K562 (cell line): ENCODE measurements at regions not wholly inside any gene's neighbourhood (a gene's known extent, or its start where the extent isn't known, plus 50 kb on each side); places are given as distances from the start of the nearest gene placed in this dataset.

Source experiments
- ATAC-seq: fragments of 200-7000 bp; cut with Tn5 transposase; 3 replicates; pipeline ENCODE4 v1.9.1; 2020; ENCODE audit warnings: moderate library complexity
- BruUV-seq: library from RNA; stranded (reverse); fragments of 400-500 nt; replicated peaks from 2 replicates; lab custom pipeline; 2021; lab: Mats Ljungman, UMichigan
- CTCF ChIA-PET: fragments of 300-600 bp; formaldehyde crosslinking; extraction: SDS; loops from one replicate; lab custom pipeline; 2021; ENCODE audit warnings: low intra/inter-chr PET ratio; lab: Yijun Ruan, JAX
- POLR2A ChIA-PET: fragments of 300-600, 350-650 bp; sonication (Branson Sonifier 250); formaldehyde crosslinking; extraction: SDS; loops from one replicate; lab custom pipeline; 2021; ENCODE audit warnings: antibody characterized with exemption, inconsistent platforms; lab: Yijun Ruan, JAX
- DNase-seq, 4 experiments: peaks; one replicate each; pipeline versions ENCODE4 v3.0.0 to v3.0.0-alpha.2; 2011 to 2018; ENCODE audit warnings: low spot score in 3 of 4, mixed read lengths in 3 of 4; ENCODE audit errors: extremely low read depth in 1 of 4
- FAIRE-seq: peaks from 2 replicates; lab custom pipeline; 2011; peaks lifted over from hg19 to GRCh38; lab: Jason Lieb, UNC
- H2AFZ ChIP-seq: 2 replicates; pipeline ENCODE4 v1.6.0; 2011; ENCODE audit warnings: low read depth, low read length, control low read depth, inconsistent platforms
- H3K27ac ChIP-seq: fragments of 200-600 bp; 3 replicates; pipeline ENCODE4 v1.8.0; 2011; ENCODE audit warnings: low read depth, mild to moderate bottlenecking, control low read depth, inconsistent platforms, low read length, moderate library complexity, mixed read lengths; ENCODE audit errors: extremely low read depth
- H3K27me3 ChIP-seq, 2 experiments: fragments of 300-600 bp in 1 of 2; 2 replicates in 1 of 2; 3 replicates in 1 of 2; pipeline versions ENCODE4 v1.6.0 to v1.8.0; 2011; ENCODE audit warnings: inconsistent platforms in 2 of 2, low read length in 2 of 2, mild to moderate bottlenecking in 1 of 2, mixed read lengths in 1 of 2, moderate library complexity in 1 of 2; ENCODE audit not compliant: control insufficient read depth in 2 of 2, insufficient read depth in 2 of 2
- H3K36me3 ChIP-seq: fragments of 300-600 bp; 3 replicates; pipeline ENCODE4 v1.8.0; 2011; ENCODE audit warnings: mild to moderate bottlenecking, low read length, inconsistent platforms; ENCODE audit not compliant: control insufficient read depth, insufficient read depth
- H3K4me1 ChIP-seq, 2 experiments: fragments of 200-600 bp in 1 of 2; replicated peaks in 1 of 2; 2 replicates in 1 of 2; 3 replicates in 1 of 2; pipeline versions ENCODE4 v1.5.1 to v1.8.0; 2011; ENCODE audit warnings: inconsistent platforms in 2 of 2, low read length in 2 of 2, mild to moderate bottlenecking in 1 of 2, mixed read lengths in 1 of 2, moderate library complexity in 1 of 2; ENCODE audit not compliant: control insufficient read depth in 2 of 2, insufficient read depth in 2 of 2
- H3K4me2 ChIP-seq: 2 replicates; pipeline ENCODE4 v1.6.1; 2011; ENCODE audit warnings: low read length, control low read depth, inconsistent platforms, mixed read lengths; ENCODE audit not compliant: insufficient read depth
- H3K4me3 ChIP-seq: fragments of 200-600 bp; sonication (generic), shearing (Covaris generic); 2 replicates; pipeline ENCODE4 v1.5.1; 2016; ENCODE audit warnings: control low read depth, inconsistent platforms
- H3K79me2 ChIP-seq: fragments of 200-600 bp; 3 replicates; pipeline ENCODE4 v1.8.0; 2011; ENCODE audit warnings: low read length, inconsistent platforms; ENCODE audit not compliant: control insufficient read depth, insufficient read depth
- H3K9ac ChIP-seq, 2 experiments: 2 replicates each; pipeline versions ENCODE4 v1.6.0 to v1.6.1; 2011; ENCODE audit warnings: low read depth in 2 of 2, low read length in 2 of 2, control low read depth in 1 of 2, inconsistent platforms in 1 of 2, mild to moderate bottlenecking in 1 of 2, mixed read lengths in 1 of 2; ENCODE audit not compliant: insufficient read depth in 1 of 2
- H3K9me1 ChIP-seq: one replicate; pipeline ENCODE4 v1.6.0; 2011; ENCODE audit warnings: inconsistent platforms, mild to moderate bottlenecking, low read length, moderate library complexity; ENCODE audit not compliant: control insufficient read depth, insufficient read depth
- H3K9me3 ChIP-seq: replicated peaks from 2 replicates; pipeline ENCODE4 v1.5.1; 2011; ENCODE audit warnings: low read depth, low read length, inconsistent platforms; ENCODE audit not compliant: control insufficient read depth, insufficient read depth
- H4K20me1 ChIP-seq: replicated peaks from 2 replicates; pipeline ENCODE4 v1.6.1; 2011; ENCODE audit warnings: low read length, inconsistent platforms, mixed read lengths; ENCODE audit not compliant: control insufficient read depth, insufficient read depth
- CBFB ChIP-seq: sonication (generic); formaldehyde crosslinking; IDR thresholded peaks from 2 replicates; pipeline ENCODE4 v1.4.0; 2020; ENCODE audit warnings: mild to moderate bottlenecking, missing genetic modification reagents
- FOXA3 ChIP-seq, 2 experiments: fragments of 450-650 bp in 1 of 2; sonication (generic) in 1 of 2; formaldehyde crosslinking; IDR thresholded peaks in 1 of 2; conservative IDR thresholded peaks in 1 of 2; 2 replicates each; pipeline versions ENCODE4 v1.4.0 to v1.8.0; 2020 to 2022; ENCODE audit warnings: mild to moderate bottlenecking in 2 of 2, missing genetic modification reagents in 1 of 2
- POLR3G ChIP-seq: IDR thresholded peaks from 2 replicates; pipeline ENCODE4 v1.6.1; 2011; ENCODE audit not compliant: insufficient read length, insufficient replicate concordance; ENCODE audit errors: extremely low read depth
- PRDM10 ChIP-seq: fragments of 450-650 bp; IDR thresholded peaks from 2 replicates; pipeline ENCODE4 v1.6.1; 2018; ENCODE audit not compliant: partially characterized antibody
- RBM15 ChIP-seq: fragments of 200-400 bp; formaldehyde crosslinking; IDR thresholded peaks from 2 replicates; pipeline ENCODE4 v1.6.1; 2018; ENCODE audit warnings: mild to moderate bottlenecking, low read length, moderate library complexity; ENCODE audit not compliant: insufficient read depth
- RBM39 ChIP-seq: fragments of 200-400 bp; formaldehyde crosslinking; optimal IDR thresholded peaks from 2 replicates; pipeline ENCODE3; 2018; ENCODE audit warnings: low read depth, low read length
- SLC30A9 ChIP-seq: fragments of 250-450 bp; sonication (Bioruptor Pico); IDR thresholded peaks from 2 replicates; pipeline ENCODE4 v1.8.0; 2022; ENCODE audit warnings: mild to moderate bottlenecking, moderate library complexity
- STAT5B ChIP-seq: fragments of 250-450 bp; sonication (Bioruptor Pico); IDR thresholded peaks from 2 replicates; pipeline ENCODE4 v1.8.0; 2021; ENCODE audit warnings: mild to moderate bottlenecking, inconsistent platforms
- TSC22D4 ChIP-seq: fragments of 450-650 bp; IDR thresholded peaks from 2 replicates; pipeline ENCODE4 v1.6.1; 2016; ENCODE audit warnings: missing genetic modification characterization, missing biosample characterization, control low read depth
- ZNF134 ChIP-seq: fragments of 250-450 bp; sonication (Bioruptor Pico); conservative IDR thresholded peaks from 2 replicates; pipeline ENCODE4 v1.4.0; 2020
- ZNF143 ChIP-seq: sonication (generic); formaldehyde crosslinking; IDR thresholded peaks from 2 replicates; pipeline ENCODE4 v1.9.0; 2022; ENCODE audit warnings: mild to moderate bottlenecking, missing genetic modification reagents
- ZNF77 ChIP-seq: fragments of 250-450 bp; sonication (Bioruptor Pico); IDR thresholded peaks from 2 replicates; pipeline ENCODE4 v1.5.0; 2020
- WGBS: fragments of 100-300 bp; shearing (Covaris generic); methylation state at CpG from one replicate; pipeline ENCODE4 v1.1.6; 2016; ENCODE audit warnings: low coverage, mixed read lengths; ENCODE audit not compliant: insufficient coverage; ENCODE audit errors: missing lambda C conversion rate; 5-methylcytosine and 5-hydroxymethylcytosine counted together
- in situ Hi-C: fragments of 300-500 bp; cut with MboI; formaldehyde crosslinking; loops from 4 replicates; pipeline ENCODE4 v1.15.0; 2018; ENCODE audit warnings: inconsistent platforms, mixed read lengths
- intact Hi-C: fragments of 100-400 bp; cut with micrococcal nuclease; formaldehyde crosslinking; loops from 2 replicates; pipeline ENCODE4 v1.14.2; 2022
- TF ChIP-seq, protein P1 (sequence below): sonication (generic); formaldehyde crosslinking; IDR thresholded peaks from 2 replicates; pipeline ENCODE4 v1.8.1; 2023; ENCODE audit warnings: mild to moderate bottlenecking, missing genetic modification reagents

GRCh38 chr3:102570511-102570910, 135.7 kb downstream of the ZPLD1 start:
- Histone ChIP-seq H3K36me3 (no peaks in the 10 kb centered on the region), H3K79me2 (no peaks in the 10 kb centered on the region), H3K9ac (no peak overlapping the region), H3K27me3 (no peaks in the 10 kb centered on the region), H3K4me1 (no peaks in the 10 kb centered on the region), H3K27ac (no peak overlapping the region), H3K4me2 (no peak overlapping the region), H2AFZ (no peak overlapping the region), H3K4me3 (no peak overlapping the region), H3K9me1 (no peaks in the 10 kb centered on the region), H3K9me3 (no peaks in the 10 kb centered on the region), H4K20me1 (no peaks in the 10 kb centered on the region)
- TF ChIP-seq STAT5B (no peak), RBM39 (no peak), CBFB (CRISPR knock-in tag) (no peak), TSC22D4 (tag) (no peak), RBM15 (no peak), ZNF143 (CRISPR knock-in tag) (no peak), PRDM10 (no peak), ZNF134 (no peak), ZNF77 (CRISPR knock-in tag) (no peak), FOXA3 (CRISPR knock-in tag; conservative IDR thresholded peaks at IDR 0.05 in 1 of 2, IDR thresholded peaks at IDR 0.05 in 1 of 2) (no peak), SLC30A9 (CRISPR knock-in tag) (no peak), POLR3G (no peak)
- TF ChIP-seq, protein P1, sequence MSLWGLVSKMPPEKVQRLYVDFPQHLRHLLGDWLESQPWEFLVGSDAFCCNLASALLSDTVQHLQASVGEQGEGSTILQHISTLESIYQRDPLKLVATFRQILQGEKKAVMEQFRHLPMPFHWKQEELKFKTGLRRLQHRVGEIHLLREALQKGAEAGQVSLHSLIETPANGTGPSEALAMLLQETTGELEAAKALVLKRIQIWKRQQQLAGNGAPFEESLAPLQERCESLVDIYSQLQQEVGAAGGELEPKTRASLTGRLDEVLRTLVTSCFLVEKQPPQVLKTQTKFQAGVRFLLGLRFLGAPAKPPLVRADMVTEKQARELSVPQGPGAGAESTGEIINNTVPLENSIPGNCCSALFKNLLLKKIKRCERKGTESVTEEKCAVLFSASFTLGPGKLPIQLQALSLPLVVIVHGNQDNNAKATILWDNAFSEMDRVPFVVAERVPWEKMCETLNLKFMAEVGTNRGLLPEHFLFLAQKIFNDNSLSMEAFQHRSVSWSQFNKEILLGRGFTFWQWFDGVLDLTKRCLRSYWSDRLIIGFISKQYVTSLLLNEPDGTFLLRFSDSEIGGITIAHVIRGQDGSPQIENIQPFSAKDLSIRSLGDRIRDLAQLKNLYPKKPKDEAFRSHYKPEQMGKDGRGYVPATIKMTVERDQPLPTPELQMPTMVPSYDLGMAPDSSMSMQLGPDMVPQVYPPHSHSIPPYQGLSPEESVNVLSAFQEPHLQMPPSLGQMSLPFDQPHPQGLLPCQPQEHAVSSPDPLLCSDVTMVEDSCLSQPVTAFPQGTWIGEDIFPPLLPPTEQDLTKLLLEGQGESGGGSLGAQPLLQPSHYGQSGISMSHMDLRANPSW (CRISPR knock-in tag), result no peak
- in situ Hi-C loops (no loop called here), intact Hi-C loops (no loop called here)
- CTCF ChIA-PET, result no interaction called here
- FAIRE-seq (no peak), ATAC-seq (no peak), DNase-seq (no peak)
- POLR2A ChIA-PET, result no interaction called here
- BruUV-seq, result no TSS peak
- 0% methylated on average over 2 of the region's 2 CpGs for WGBS
